ENCODE measurements at regions not wholly inside any gene's neighbourhood (a gene's known extent, or its start where the extent isn't known, plus 50 kb on each side); places are given as distances from the start of the nearest gene placed in this dataset.

DNA sequence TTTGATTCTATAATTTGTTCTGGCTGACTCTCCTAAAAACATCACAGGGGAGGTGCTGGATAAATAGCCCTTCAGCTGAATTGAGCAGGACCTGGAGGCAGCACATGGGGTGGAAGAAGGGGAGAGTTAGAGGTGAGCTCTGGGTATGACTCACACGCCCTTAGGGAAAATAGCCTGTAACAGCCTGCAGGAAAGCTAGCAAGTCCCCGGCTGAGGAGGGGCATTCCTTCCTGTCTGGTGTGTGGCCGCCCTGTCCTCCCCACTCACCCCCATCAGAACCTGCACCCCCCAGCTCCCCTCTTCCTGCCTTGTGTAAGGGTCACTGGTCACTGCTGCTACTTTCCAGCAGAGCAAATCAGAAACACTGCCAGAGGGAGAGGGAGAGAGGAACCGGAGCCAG, 187.4 kb downstream of the C16orf95 start:
- DNase-seq (no peak), ATAC-seq (no peak)
- Histone ChIP-seq H3K9me3 (peaks cover 4% of the 10 kb centered on the region), H3K27me3 (ENCODE audit: insufficient read depth in 3 of 3, low read length in 2 of 3) (peaks cover 0 to 43% (median 18%) of the 10 kb centered on the region in 3 donors), H3K27ac (no peak overlapping the region), H3K4me3 (no peak overlapping the region), H3K36me3 (ENCODE audit: insufficient read depth in 1 of 2, low read depth in 1 of 2) (no peaks in the 10 kb centered on the region), H3K4me1 (no peaks in the 10 kb centered on the region)
- TF ChIP-seq CTCF (IDR thresholded peaks at IDR 0.05): no peak
- intact Hi-C loops (cut with DNase I): no loop called here
- WGBS, 3 donors: 60 to 82% (median 64%) methylated on average over 4 of the region's 4 CpGs

DNA sequence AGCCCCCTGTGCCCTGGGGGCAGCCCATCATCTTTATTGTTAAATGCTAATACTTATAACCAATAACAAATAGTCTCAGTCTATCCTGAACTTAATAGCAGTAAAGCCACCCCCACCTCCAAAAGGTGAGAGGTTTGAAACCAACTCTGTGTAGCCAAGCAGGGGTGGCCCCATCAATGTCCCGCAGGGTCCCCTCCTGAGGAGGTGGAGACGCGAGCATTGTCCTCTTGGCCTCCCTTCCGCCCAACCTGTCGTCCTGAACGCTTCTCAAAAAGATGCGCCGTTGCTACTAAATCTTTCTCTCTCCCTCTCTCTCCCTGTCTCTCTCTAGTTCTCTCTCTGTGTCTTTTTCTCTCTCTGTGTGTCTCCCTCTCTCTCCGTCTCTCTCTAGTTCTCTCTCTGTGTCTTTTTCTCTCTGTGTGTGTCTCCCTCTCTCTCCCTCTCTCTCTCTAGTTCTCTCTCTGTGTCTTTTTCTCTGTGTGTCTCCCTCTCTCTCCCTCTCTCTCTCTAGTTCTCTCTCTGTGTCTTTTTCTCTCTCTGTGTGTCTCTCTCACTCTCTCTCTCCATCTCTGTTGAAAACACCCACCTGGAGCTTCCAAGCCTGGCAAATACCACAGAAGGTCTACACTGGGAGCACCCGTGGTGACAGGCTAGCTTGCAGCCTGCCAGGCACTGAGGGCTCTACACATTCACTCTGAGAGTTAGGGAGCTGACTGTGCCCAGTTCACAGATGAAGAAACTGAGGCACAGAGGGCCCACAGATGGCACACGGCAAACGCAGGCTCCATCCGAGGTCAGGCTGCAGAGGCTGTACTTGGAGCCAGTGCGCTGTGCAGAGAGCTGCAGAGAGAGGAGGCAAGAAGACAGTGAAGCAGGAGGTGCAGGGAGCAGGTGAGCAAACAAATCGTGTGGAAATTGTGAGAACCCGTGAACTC, 185.9 kb downstream of the C16orf95 start:
- no peak overlapping the region for H3K4me3 ChIP-seq
- H3K9me3 ChIP-seq: peaks cover 4% of the 10 kb centered on the region
- no peak overlapping the region for H3K27ac ChIP-seq
- ATAC-seq (no peak), DNase-seq (no peak)
- intact Hi-C loops (cut with DNase I): no loop called here
- no peaks in the 10 kb centered on the region for H3K36me3 ChIP-seq (ENCODE audit: insufficient read depth in 1 of 2, low read depth in 1 of 2)
- peaks cover 0 to 31% (median 13%) of the 10 kb centered on the region in 3 donors for H3K27me3 ChIP-seq (ENCODE audit: insufficient read depth in 3 of 3, low read length in 2 of 3)
- TF ChIP-seq CTCF (IDR thresholded peaks at IDR 0.05): no peak
- 78 to 82% (median 81%) methylated on average over 16 of the region's 16 CpGs for WGBS, 3 donors
- no peaks in the 10 kb centered on the region for H3K4me1 ChIP-seq

GRCh38 chr16:87131996-87132345, 185.2 kb downstream of the C16orf95 start:
- no peaks in the 10 kb centered on the region for H3K4me1 ChIP-seq
- peaks cover 0 to 27% (median 13%) of the 10 kb centered on the region in 3 donors for H3K27me3 ChIP-seq (ENCODE audit: insufficient read depth in 3 of 3, low read length in 2 of 3)
- H3K36me3 ChIP-seq (ENCODE audit: insufficient read depth in 1 of 2, low read depth in 1 of 2): no peaks in the 10 kb centered on the region
- WGBS, 3 donors: 40 to 51% (median 48%) methylated on average over 6 of the region's 6 CpGs
- no peak overlapping the region for H3K27ac ChIP-seq
- no peak overlapping the region for H3K4me3 ChIP-seq
- intact Hi-C loops (cut with DNase I): no loop called here
- DNase-seq (no peak), ATAC-seq (no peak)
- TF ChIP-seq CTCF (IDR thresholded peaks at IDR 0.05): no peak
- peaks cover 4% of the 10 kb centered on the region for H3K9me3 ChIP-seq

DNA sequence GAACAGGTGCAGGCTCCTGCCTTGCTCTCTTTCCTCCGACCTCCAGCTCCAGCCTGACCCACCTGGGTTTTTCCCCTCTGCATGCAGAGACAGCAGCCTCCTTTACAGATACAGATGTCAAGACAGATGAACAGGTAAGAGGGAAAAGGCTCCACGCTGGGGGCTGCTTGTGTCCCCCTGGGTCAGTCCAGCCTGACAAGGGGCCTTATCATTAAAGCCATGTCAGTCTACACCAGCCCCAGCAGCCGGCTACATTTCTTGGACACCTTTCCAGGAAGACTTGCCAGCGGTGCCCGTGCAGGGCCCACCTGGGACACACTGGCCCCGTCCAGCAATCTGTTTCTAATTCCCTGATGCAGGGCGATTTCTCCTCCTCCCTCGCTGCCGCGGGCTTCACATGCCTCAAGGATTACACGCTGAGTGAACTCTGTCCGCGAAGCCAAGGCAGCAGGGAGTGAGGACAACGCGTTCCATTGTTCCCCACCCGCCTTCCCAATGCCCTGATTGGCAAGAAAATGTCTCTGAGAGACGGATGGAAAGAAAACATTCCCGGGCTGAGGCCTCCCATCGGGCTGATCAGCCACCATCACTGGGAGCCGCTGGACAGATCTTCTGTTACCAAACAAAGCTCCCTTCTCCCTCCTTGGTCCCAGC, 184.7 kb downstream of the C16orf95 start:
- ATAC-seq: no peak
- no peak overlapping the region for H3K4me3 ChIP-seq
- peaks cover 4% of the 10 kb centered on the region for H3K9me3 ChIP-seq
- DNase-seq: no peak
- no peak overlapping the region for H3K27ac ChIP-seq
- WGBS, 3 donors: 23 to 33% (median 25%) methylated on average over 20 of the region's 20 CpGs
- no peak for TF ChIP-seq CTCF (IDR thresholded peaks at IDR 0.05)
- peaks cover 0 to 22% (median 13%) of the 10 kb centered on the region in 3 donors for H3K27me3 ChIP-seq (ENCODE audit: insufficient read depth in 3 of 3, low read length in 2 of 3)
- H3K36me3 ChIP-seq (ENCODE audit: insufficient read depth in 1 of 2, low read depth in 1 of 2): no peaks in the 10 kb centered on the region
- H3K4me1 ChIP-seq: no peaks in the 10 kb centered on the region
- intact Hi-C loops (cut with DNase I): no loop called here

Measured in psoas muscle (tissue), 7 donors.